ENCODE measurements at regions not wholly inside any gene's neighbourhood (a gene's known extent, or its start where the extent isn't known, plus 50 kb on each side); places are given as distances from the start of the nearest gene placed in this dataset.

- DNase-seq (ENCODE audit: low read depth): peak; percentile 2
- no peak for TF ChIP-seq CTCF (conservative IDR thresholded peaks at IDR 0.05; ENCODE audit: control insufficient read depth, insufficient read depth, low read depth, low read length)
- no peak overlapping the region for H3K4me3 ChIP-seq (ENCODE audit: control insufficient read depth, low read depth, low read length)
Measured at GRCh38 chr2:226023383-226023782, 623.9 kb downstream of the NYAP2 start.

GRCh38 chr2:226020956-226021355 lies 621.4 kb downstream of the NYAP2 start:
- H3K4me3 ChIP-seq (ENCODE audit: control insufficient read depth, low read depth, low read length): no peak overlapping the region
- no peak for TF ChIP-seq CTCF (conservative IDR thresholded peaks at IDR 0.05; ENCODE audit: control insufficient read depth, insufficient read depth, low read depth, low read length)
- DNase-seq (ENCODE audit: low read depth): no peak

GRCh38 chr2:226020176-226020575 lies 620.7 kb downstream of the NYAP2 start:
- DNase-seq (ENCODE audit: low read depth): peak; percentile 40
- no peak for TF ChIP-seq CTCF (conservative IDR thresholded peaks at IDR 0.05; ENCODE audit: control insufficient read depth, insufficient read depth, low read depth, low read length)
- H3K4me3 ChIP-seq (ENCODE audit: control insufficient read depth, low read depth, low read length): no peak overlapping the region

- no peak for DNase-seq (ENCODE audit: low read depth)
- H3K4me3 ChIP-seq (ENCODE audit: control insufficient read depth, low read depth, low read length): no peak overlapping the region
- TF ChIP-seq CTCF (conservative IDR thresholded peaks at IDR 0.05; ENCODE audit: control insufficient read depth, insufficient read depth, low read depth, low read length): no peak
Measured at GRCh38 chr2:226018641-226019040, 619.1 kb downstream of the NYAP2 start.

GRCh38 chr2:226017537-226017936 lies 618.0 kb downstream of the NYAP2 start:
- no peak for TF ChIP-seq CTCF (conservative IDR thresholded peaks at IDR 0.05; ENCODE audit: control insufficient read depth, insufficient read depth, low read depth, low read length)
- no peak overlapping the region for H3K4me3 ChIP-seq (ENCODE audit: control insufficient read depth, low read depth, low read length)
- DNase-seq (ENCODE audit: low read depth): no peak

- no peak overlapping the region for H3K4me3 ChIP-seq (ENCODE audit: control insufficient read depth, low read depth, low read length)
- no peak for TF ChIP-seq CTCF (conservative IDR thresholded peaks at IDR 0.05; ENCODE audit: control insufficient read depth, insufficient read depth, low read depth, low read length)
- DNase-seq (ENCODE audit: low read depth): no peak
Measured at GRCh38 chr2:226017107-226017506, 617.6 kb downstream of the NYAP2 start.
